K562 (cell line): ENCODE measurements at regions not wholly inside any gene's neighbourhood (a gene's known extent, or its start where the extent isn't known, plus 50 kb on each side); places are given as distances from the start of the nearest gene placed in this dataset.

Source experiments
- CBX1 ChIP-seq: sonication (generic); IDR thresholded peaks from 2 replicates; pipeline ENCODE4 v1.6.1; 2016; ENCODE audit warnings: antibody characterized with exemption, low read depth, mild to moderate bottlenecking
- FOXP4 ChIP-seq: sonication (generic); formaldehyde crosslinking; IDR thresholded peaks from 2 replicates; pipeline ENCODE4 v1.8.0; 2022; ENCODE audit warnings: mild to moderate bottlenecking, missing genetic modification reagents, borderline replicate concordance
- HMG20A ChIP-seq: fragments of 450-650 bp; formaldehyde crosslinking; conservative IDR thresholded peaks from 2 replicates; pipeline ENCODE4 v1.4.0; 2020; ENCODE audit warnings: mild to moderate bottlenecking, mixed read lengths
- HSF4 ChIP-seq: fragments of 250-450 bp; sonication (Bioruptor Pico); IDR thresholded peaks from 2 replicates; pipeline ENCODE4 v2.1.2; 2022; ENCODE audit warnings: mild to moderate bottlenecking, moderate library complexity, borderline replicate concordance
- JUNB ChIP-seq: fragments of 450-650 bp; formaldehyde crosslinking; conservative IDR thresholded peaks from 2 replicates; pipeline ENCODE4 v1.4.0; 2020; ENCODE audit warnings: mild to moderate bottlenecking
- NRF1 ChIP-seq, 2 experiments: fragments of 450-650 bp; IDR thresholded peaks in 1 of 2; conservative IDR thresholded peaks in 1 of 2; 2 replicates each; pipeline ENCODE4 v1.6.1; 2014; ENCODE audit warnings: mild to moderate bottlenecking in 2 of 2
- POLR2AphosphoS2 ChIP-seq: IDR thresholded peaks from 2 replicates; pipeline ENCODE4 v1.6.1; 2012; ENCODE audit warnings: low read length, improper control_type of control experiment
- RBM14 ChIP-seq: fragments of 200-400 bp; formaldehyde crosslinking; IDR thresholded peaks from 2 replicates; pipeline ENCODE4 v1.6.1; 2018; ENCODE audit warnings: low read depth, mild to moderate bottlenecking, low read length, moderate library complexity, borderline replicate concordance; ENCODE audit not compliant: insufficient read depth
- RERE ChIP-seq: sonication (generic); formaldehyde crosslinking; IDR thresholded peaks from 2 replicates; pipeline ENCODE4 v1.8.0; 2023; ENCODE audit warnings: missing genetic modification reagents, mild to moderate bottlenecking, borderline replicate concordance
- TFAM ChIP-seq: fragments of 250-450 bp; sonication (Bioruptor Pico); conservative IDR thresholded peaks from 2 replicates; pipeline ENCODE4 v1.5.0; 2021; ENCODE audit warnings: mild to moderate bottlenecking, moderate library complexity
- TSC22D4 ChIP-seq: fragments of 450-650 bp; IDR thresholded peaks from 2 replicates; pipeline ENCODE4 v1.6.1; 2016; ENCODE audit warnings: missing genetic modification characterization, missing biosample characterization, control low read depth
- USF2 ChIP-seq: sonication (generic); formaldehyde crosslinking; IDR thresholded peaks from 2 replicates; pipeline ENCODE4 v1.5.0; 2020; ENCODE audit warnings: missing genetic modification reagents
- ZBTB43 ChIP-seq: sonication (generic); formaldehyde crosslinking; IDR thresholded peaks from 2 replicates; pipeline ENCODE4 v1.8.0; 2023; ENCODE audit warnings: mild to moderate bottlenecking, missing genetic modification reagents
- ZNF583 ChIP-seq: fragments of 250-450 bp; sonication (Bioruptor Pico); IDR thresholded peaks from 2 replicates; pipeline ENCODE4 v1.4.0; 2020
- ZNF75A ChIP-seq: fragments of 450-650 bp; formaldehyde crosslinking; IDR thresholded peaks from 2 replicates; pipeline ENCODE4 v1.4.0; 2020; ENCODE audit warnings: mild to moderate bottlenecking

- peak; percentile 89; the same call in 1 of the 2 replicates for TF ChIP-seq ZBTB43 (CRISPR knock-in tag)
- TF ChIP-seq POLR2AphosphoS2: no peak
- TF ChIP-seq FOXP4 (CRISPR knock-in tag): no peak
- no peak for TF ChIP-seq RERE (CRISPR knock-in tag)
- no peak for TF ChIP-seq TFAM (CRISPR knock-in tag)
- TF ChIP-seq ZNF75A (CRISPR knock-in tag): no peak
- TF ChIP-seq USF2: no peak
- no peak for TF ChIP-seq HSF4 (CRISPR knock-in tag)
- TF ChIP-seq ZNF583 (CRISPR knock-in tag): no peak
- no peak for TF ChIP-seq CBX1
- TF ChIP-seq NRF1 (conservative IDR thresholded peaks at IDR 0.05 in 1 of 2, IDR thresholded peaks at IDR 0.05 in 1 of 2): peak; percentile 52 to 59
- TF ChIP-seq JUNB (CRISPR knock-in tag): no peak; the same call in 1 of the 2 replicates
- TF ChIP-seq TSC22D4 (tag): no peak
- no peak for TF ChIP-seq HMG20A (CRISPR knock-in tag)
- TF ChIP-seq RBM14: no peak
These were observed 55.4 kb upstream of the NLK start (continued) for GRCh38 chr17:27986805-27987684.
